Right atrium auricular region (tissue), 2 donors: ENCODE measurements at regions not wholly inside any gene's neighbourhood (a gene's known extent, or its start where the extent isn't known, plus 50 kb on each side); places are given as distances from the start of the nearest gene placed in this dataset.

ENCODE experiments used
- DNase-seq: peaks from one replicate; pipeline ENCODE4 v3.0.0-alpha.2; 2019; ENCODE audit warnings: low spot score
- H3K27ac ChIP-seq, 2 donors: fragments of 200-600 bp; sonication (generic); 1 replicate in 1 of 2; 2 replicates in 1 of 2; pipeline ENCODE4 v1.5.1; 2016 to 2019
- H3K27me3 ChIP-seq, 2 donors: fragments of 200-600 bp; sonication (generic); one replicate each; pipeline versions ENCODE4 v1.5.1 to v1.6.0; 2017 to 2019
- H3K36me3 ChIP-seq: fragments of 200-600 bp; sonication (generic); one replicate; pipeline ENCODE4 v1.5.1; 2016
- H3K4me1 ChIP-seq, 2 donors: fragments of 200-600 bp; sonication (generic); one replicate each; pipeline versions ENCODE4 v1.5.1 to v1.6.0; 2017 to 2019
- H3K4me3 ChIP-seq, 2 donors: fragments of 200-600 bp; sonication (generic); 1 replicate in 1 of 2; 2 replicates in 1 of 2; pipeline ENCODE4 v1.5.1; 2017 to 2019; ENCODE audit warnings: mild to moderate bottlenecking in 1 of 2, moderate library complexity in 1 of 2
- H3K9me3 ChIP-seq, 2 donors: fragments of 200-600 bp; sonication (generic); one replicate each; pipeline ENCODE4 v1.5.1; 2019
- TF ChIP-seq, protein P1 (sequence below), 2 donors: fragments of 200-600 bp; sonication (generic); IDR thresholded peaks; one replicate each; pipeline ENCODE4 v1.5.1; 2019; ENCODE audit warnings: antibody characterized with exemption in 2 of 2

DNA sequence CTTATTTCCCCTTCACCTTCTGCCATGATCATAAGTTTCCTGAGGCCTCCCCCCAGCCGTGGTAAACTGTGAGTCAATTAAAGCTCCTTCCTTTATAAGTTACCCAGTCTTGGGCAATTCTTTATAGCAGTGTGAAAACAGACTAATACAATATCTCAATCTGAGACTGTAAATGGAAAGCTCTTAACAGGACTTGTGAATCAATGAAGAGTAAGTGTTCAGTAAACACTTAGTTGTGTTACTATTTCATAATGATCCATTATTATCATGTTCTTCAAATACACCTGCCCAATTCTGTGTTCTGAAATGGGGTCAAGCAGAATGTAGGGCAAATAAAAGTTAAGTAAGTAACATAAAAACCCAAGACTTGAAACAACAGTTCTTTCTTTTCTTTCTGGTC, 266.2 kb downstream of the TENT5A start:
- no peaks in the 10 kb centered on the region for H3K4me1 ChIP-seq
- H3K4me3 ChIP-seq = no peak overlapping the region
- no peak for DNase-seq
- H3K9me3 ChIP-seq = no peaks in the 10 kb centered on the region
- H3K27ac ChIP-seq = no peak overlapping the region
- no peaks in the 10 kb centered on the region for H3K27me3 ChIP-seq
- TF ChIP-seq, protein P1, sequence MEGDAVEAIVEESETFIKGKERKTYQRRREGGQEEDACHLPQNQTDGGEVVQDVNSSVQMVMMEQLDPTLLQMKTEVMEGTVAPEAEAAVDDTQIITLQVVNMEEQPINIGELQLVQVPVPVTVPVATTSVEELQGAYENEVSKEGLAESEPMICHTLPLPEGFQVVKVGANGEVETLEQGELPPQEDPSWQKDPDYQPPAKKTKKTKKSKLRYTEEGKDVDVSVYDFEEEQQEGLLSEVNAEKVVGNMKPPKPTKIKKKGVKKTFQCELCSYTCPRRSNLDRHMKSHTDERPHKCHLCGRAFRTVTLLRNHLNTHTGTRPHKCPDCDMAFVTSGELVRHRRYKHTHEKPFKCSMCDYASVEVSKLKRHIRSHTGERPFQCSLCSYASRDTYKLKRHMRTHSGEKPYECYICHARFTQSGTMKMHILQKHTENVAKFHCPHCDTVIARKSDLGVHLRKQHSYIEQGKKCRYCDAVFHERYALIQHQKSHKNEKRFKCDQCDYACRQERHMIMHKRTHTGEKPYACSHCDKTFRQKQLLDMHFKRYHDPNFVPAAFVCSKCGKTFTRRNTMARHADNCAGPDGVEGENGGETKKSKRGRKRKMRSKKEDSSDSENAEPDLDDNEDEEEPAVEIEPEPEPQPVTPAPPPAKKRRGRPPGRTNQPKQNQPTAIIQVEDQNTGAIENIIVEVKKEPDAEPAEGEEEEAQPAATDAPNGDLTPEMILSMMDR (IDR thresholded peaks at IDR 0.05) = no peak
- no peaks in the 10 kb centered on the region for H3K36me3 ChIP-seq

DNA sequence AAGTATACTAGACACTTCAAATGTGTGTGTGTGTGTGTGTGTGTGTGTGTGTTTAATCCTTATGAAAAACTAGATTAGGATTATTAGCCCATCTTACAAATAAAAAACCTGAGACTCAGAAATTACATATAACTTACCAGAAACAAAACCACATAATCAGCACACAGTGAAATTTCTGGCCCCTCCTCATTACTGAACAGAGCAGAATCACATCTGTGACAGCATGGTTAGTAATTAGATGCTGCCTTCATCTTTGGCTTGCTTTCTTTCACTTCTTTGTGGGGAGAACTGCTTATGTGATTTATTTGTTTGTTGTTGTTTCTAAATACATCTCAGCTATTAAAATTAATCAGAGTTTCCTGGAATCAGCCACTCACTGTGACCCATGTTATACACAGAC, 267.1 kb downstream of the TENT5A start:
- H3K27ac ChIP-seq = no peak overlapping the region

DNA sequence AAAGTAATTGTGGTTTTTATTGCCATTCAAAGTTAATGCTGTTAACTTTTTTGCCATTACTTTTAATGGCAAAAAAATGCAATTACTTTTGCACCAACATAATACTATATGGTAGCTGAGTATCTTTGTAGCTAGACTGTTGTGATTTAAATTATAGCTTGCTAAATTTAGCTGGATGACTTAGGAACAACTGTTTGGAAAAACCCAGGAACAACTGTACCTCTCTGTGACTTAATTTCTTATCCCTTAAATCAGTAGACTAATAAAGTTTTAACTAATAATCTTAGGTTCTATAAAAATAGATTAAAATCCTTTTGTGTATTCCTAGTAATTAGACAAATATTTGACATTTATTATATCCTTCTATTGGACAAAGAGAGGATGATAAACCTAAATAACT, 268.2 kb downstream of the TENT5A start:
- Histone ChIP-seq H3K4me3 (no peak overlapping the region), H3K9me3 (no peaks in the 10 kb centered on the region), H3K36me3 (no peaks in the 10 kb centered on the region), H3K27ac (no peak overlapping the region), H3K27me3 (no peaks in the 10 kb centered on the region), H3K4me1 (no peaks in the 10 kb centered on the region)
- DNase-seq = no peak
- TF ChIP-seq, protein P1 (IDR thresholded peaks at IDR 0.05) = no peak

More for the DNA sequence above, 267.1 kb downstream of the TENT5A start:
- no peaks in the 10 kb centered on the region for H3K4me1 ChIP-seq
- H3K9me3 ChIP-seq = no peaks in the 10 kb centered on the region
- H3K36me3 ChIP-seq = no peaks in the 10 kb centered on the region
- no peak overlapping the region for H3K4me3 ChIP-seq
- TF ChIP-seq, protein P1 (IDR thresholded peaks at IDR 0.05) = no peak
- H3K27me3 ChIP-seq = no peaks in the 10 kb centered on the region
- DNase-seq = no peak

DNA sequence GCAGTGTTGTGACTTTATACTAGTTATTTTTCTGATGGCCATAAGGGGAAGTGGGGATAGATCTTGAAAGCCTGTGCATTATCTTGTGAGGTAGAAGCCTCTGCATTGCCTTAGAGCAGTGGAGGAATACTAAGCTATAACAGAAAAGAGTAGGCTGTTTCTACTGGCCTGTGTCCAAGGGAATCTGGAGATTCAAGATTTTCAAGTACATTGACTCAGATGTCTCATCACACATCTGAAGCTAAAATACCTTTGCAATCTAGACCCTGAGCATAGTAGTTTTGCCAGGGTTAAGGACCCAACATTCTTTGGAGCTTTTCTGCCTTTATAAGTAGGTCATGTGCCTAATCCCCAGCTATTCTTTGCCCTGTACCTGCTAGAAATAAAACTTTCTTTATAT, 272.3 kb downstream of the TENT5A start:
- no peak for DNase-seq
- Histone ChIP-seq H3K36me3 (no peaks in the 10 kb centered on the region), H3K27ac (no peak overlapping the region), H3K4me3 (no peak overlapping the region), H3K9me3 (no peaks in the 10 kb centered on the region), H3K27me3 (no peaks in the 10 kb centered on the region), H3K4me1 (no peaks in the 10 kb centered on the region)
- TF ChIP-seq, protein P1 (IDR thresholded peaks at IDR 0.05) = no peak

DNA sequence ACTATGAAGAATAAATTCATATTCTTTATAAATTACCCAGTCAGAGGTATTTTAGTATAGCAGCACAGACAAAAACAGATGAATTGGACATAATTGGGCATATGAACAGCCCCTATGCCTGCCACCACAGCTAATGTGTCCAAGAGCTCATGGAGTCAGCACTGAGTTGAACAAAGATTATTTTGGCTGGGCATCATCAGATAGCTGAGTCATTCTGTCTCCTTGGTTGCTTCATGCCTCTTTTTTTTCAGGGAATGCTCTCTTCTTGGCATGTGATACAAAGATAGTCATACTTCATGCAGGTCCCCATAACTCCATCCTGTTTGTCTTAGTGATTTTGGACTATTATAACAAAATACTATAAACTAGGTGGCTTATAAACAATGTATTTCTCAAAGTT, 275.6 kb downstream of the TENT5A start:
- no peaks in the 10 kb centered on the region for H3K36me3 ChIP-seq
- H3K27me3 ChIP-seq = no peaks in the 10 kb centered on the region
- no peaks in the 10 kb centered on the region for H3K9me3 ChIP-seq
- H3K27ac ChIP-seq = no peak overlapping the region
- no peak overlapping the region for H3K4me3 ChIP-seq
- no peak for DNase-seq
- no peaks in the 10 kb centered on the region for H3K4me1 ChIP-seq
- TF ChIP-seq, protein P1 (IDR thresholded peaks at IDR 0.05) = no peak

DNA sequence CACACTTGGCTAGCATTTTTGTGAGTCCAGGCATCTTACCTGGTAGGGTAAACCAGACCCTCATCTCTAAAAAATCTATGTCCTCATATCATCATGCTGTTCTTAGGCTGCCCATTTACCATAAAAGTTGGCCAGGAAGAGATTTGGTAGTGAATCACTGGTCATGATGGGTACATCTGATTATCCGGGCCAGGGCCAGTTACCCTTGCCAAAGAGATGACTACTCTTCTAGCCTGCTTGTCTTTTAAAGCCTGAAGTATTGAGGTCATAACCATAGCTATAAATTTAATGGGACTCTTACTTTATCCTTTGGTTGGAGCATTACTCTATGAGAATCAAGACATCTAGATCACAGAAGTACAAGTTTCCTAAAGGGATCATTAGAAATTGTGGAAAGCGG, 276.8 kb downstream of the TENT5A start:
- no peaks in the 10 kb centered on the region for H3K4me1 ChIP-seq
- DNase-seq = no peak
- H3K9me3 ChIP-seq = no peaks in the 10 kb centered on the region
- TF ChIP-seq, protein P1 (IDR thresholded peaks at IDR 0.05) = no peak
- H3K27ac ChIP-seq = no peak overlapping the region
- no peaks in the 10 kb centered on the region for H3K27me3 ChIP-seq
- H3K4me3 ChIP-seq = no peak overlapping the region
- no peaks in the 10 kb centered on the region for H3K36me3 ChIP-seq
